K562 (cell line): ENCODE measurements at regions not wholly inside any gene's neighbourhood (a gene's known extent, or its start where the extent isn't known, plus 50 kb on each side); places are given as distances from the start of the nearest gene placed in this dataset.

Source experiments
- ARID4B ChIP-seq: sonication (generic); formaldehyde crosslinking; IDR thresholded peaks from 2 replicates; pipeline ENCODE4 v1.8.0; 2022; ENCODE audit warnings: mild to moderate bottlenecking, missing genetic modification reagents
- POLR2AphosphoS5 ChIP-seq: IDR thresholded peaks from 2 replicates; pipeline ENCODE4 v1.6.1; 2011; ENCODE audit warnings: mild to moderate bottlenecking, low read depth, low read length, moderate library complexity; ENCODE audit not compliant: control insufficient read depth, insufficient read depth
- ZNF140 ChIP-seq: fragments of 250-450 bp; sonication (Bioruptor Pico); IDR thresholded peaks from 2 replicates; pipeline ENCODE4 v1.8.0; 2021; ENCODE audit warnings: moderate library complexity, mild to moderate bottlenecking, inconsistent platforms
- ZNF780A ChIP-seq: fragments of 250-450 bp; sonication (Bioruptor Pico); IDR thresholded peaks from 2 replicates; pipeline ENCODE4 v1.5.0; 2021; ENCODE audit warnings: mild to moderate bottlenecking

GRCh38 chr11:114819028-114819427 is 140.7 kb downstream of the NXPE2 start:
- TF ChIP-seq POLR2AphosphoS5 (no peak), ZNF140 (CRISPR knock-in tag) (no peak), ZNF780A (CRISPR knock-in tag) (no peak), ARID4B (CRISPR knock-in tag) (no peak)
